GM13977 (cell line): ENCODE measurements at regions not wholly inside any gene's neighbourhood (a gene's known extent, or its start where the extent isn't known, plus 50 kb on each side); places are given as distances from the start of the nearest gene placed in this dataset.

ENCODE experiments used
- DNase-seq: peaks from one replicate; pipeline ENCODE4 v3.0.0; 2012; ENCODE audit warnings: low spot score
- CTCF ChIP-seq: IDR thresholded peaks from 2 replicates; pipeline ENCODE4 v1.5.1; 2012; ENCODE audit warnings: mild to moderate bottlenecking, control low read depth; ENCODE audit not compliant: insufficient read depth; ENCODE audit errors: extremely low read depth, missing control alignments
- in situ Hi-C: fragments of 300-500 bp; cut with MboI; formaldehyde crosslinking; loops from one replicate; pipeline ENCODE4 v1.12.0; 2022; ENCODE audit warnings: low sequenced_read_pairs, low pct_unique_long_range_greater_than_20kb, mixed read lengths, inconsistent platforms; ENCODE audit not compliant: unreplicated experiment

- in situ Hi-C loops, result no loop called here
- no peak for DNase-seq
- no peak for TF ChIP-seq CTCF
Observed at GRCh38 chr2:59183070-59183469, 941.9 kb upstream of the FANCL start.

- no peak for DNase-seq
- in situ Hi-C loops, result no loop called here
- TF ChIP-seq CTCF, result peak; percentile 49
Observed at GRCh38 chr2:59182249-59182648, 941.1 kb upstream of the FANCL start.

- DNase-seq, result no peak
- no peak for TF ChIP-seq CTCF
- in situ Hi-C loops, result no loop called here
Observed at GRCh38 chr2:59181347-59181746, 940.2 kb upstream of the FANCL start.

- no peak for DNase-seq
- no peak for TF ChIP-seq CTCF
- in situ Hi-C loops, result no loop called here
Observed at GRCh38 chr2:59180621-59181020, 939.5 kb upstream of the FANCL start.

GRCh38 chr2:59180111-59180510 lies 939.0 kb upstream of the FANCL start:
- in situ Hi-C loops, result no loop called here
- DNase-seq, result no peak
- no peak for TF ChIP-seq CTCF

- no peak for DNase-seq
- no peak for TF ChIP-seq CTCF
- in situ Hi-C loops, result no loop called here
Observed at GRCh38 chr2:59177748-59178147, 936.6 kb upstream of the FANCL start.

GRCh38 chr2:59176737-59177136 lies 935.6 kb upstream of the FANCL start:
- peak; percentile 11 for TF ChIP-seq CTCF
- in situ Hi-C loops, result no loop called here
- DNase-seq, result no peak
